Effector CD4-positive, alpha-beta T cell (primary cell): ENCODE measurements at regions not wholly inside any gene's neighbourhood (a gene's known extent, or its start where the extent isn't known, plus 50 kb on each side); places are given as distances from the start of the nearest gene placed in this dataset.
"Not testable (repeated sequence)": the region's sequence is repeated elsewhere in the genome, so short reads cannot be mapped to it uniquely, and the experiment has no call there.

Experiments
- DNase-seq: peaks from one replicate; pipeline ENCODE4 v3.0.0-alpha.2; 2020

DNA sequence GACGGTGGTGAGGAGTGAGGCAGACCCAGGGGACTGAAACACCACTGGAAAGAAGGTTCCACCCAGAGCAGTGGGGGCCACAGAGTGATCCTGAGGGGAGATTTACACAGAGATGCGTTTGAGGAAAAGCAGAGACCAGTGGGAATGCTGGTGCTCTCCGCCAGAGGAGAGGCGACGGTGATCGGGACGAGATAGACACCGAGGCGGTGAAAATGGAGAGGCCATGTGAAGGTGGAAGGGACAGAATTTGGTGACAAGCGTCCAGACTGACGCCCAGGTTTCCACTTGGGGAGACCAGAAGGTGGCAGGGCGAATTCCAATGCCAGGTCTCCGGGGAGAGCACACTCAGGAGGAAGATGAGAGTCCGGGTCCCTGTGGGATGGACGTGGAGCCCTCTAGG, 374.8 kb downstream of the CNTNAP3B start:
- DNase-seq = not testable (repeated sequence)

DNA sequence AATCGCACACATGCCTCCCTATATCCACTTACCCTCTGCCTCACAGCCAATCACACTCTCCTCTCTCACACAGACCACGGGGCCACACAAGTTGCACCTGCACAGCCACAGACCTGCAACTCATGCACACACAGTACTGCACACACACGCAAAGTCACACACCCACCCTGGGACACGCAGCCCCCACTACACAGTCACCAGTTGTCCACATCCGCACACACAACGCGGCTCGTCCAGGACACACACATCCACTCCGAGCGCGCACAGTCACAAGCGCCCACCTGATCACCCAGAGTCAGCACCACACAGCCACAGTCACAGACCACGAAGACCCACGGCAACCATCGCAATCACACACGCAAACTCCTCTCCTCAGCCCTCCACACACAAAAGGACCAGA, 387.3 kb downstream of the CNTNAP3B start:
- not testable (repeated sequence) for DNase-seq

DNA sequence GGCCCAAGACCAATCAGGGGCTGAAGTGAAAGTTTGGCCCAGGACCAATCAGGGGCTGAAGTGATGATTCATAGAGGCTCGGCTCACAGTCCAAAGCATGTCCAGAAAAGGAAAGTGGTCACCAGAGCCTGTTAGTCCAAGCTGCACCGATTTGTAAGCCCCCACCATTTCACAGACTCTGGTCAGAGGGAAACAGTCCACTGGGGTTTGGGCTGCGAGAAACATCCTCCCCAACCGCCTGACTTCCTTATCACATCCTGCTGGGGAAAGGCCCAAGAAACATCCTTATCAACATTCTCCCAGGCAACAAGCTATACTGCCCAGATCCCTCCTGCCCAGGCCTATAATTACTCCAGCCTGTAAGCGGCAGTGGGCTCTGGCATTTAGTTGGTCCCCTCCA, 388.1 kb downstream of the CNTNAP3B start:
- not testable (repeated sequence) for DNase-seq

DNA sequence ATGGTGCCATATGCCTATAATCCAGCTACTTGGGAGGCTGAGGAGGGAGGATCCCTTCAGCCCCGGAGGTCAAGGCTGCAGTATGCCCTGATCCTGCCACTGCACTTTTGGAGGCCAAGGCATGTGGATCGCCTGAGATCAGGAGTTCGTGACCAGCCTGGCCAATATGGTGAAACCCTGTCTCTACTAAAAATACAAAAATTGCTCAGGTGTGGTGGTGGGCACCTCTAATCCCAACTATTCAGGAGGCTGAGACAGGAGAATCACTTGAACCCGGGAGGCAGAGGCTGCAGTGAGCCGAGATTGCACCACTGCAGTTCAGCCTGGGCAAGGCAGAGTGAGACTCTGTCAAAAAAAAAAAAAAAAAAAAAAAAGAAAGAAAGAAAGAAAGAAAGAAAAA, 390.5 kb downstream of the CNTNAP3B start:
- DNase-seq = not testable (repeated sequence)

DNA sequence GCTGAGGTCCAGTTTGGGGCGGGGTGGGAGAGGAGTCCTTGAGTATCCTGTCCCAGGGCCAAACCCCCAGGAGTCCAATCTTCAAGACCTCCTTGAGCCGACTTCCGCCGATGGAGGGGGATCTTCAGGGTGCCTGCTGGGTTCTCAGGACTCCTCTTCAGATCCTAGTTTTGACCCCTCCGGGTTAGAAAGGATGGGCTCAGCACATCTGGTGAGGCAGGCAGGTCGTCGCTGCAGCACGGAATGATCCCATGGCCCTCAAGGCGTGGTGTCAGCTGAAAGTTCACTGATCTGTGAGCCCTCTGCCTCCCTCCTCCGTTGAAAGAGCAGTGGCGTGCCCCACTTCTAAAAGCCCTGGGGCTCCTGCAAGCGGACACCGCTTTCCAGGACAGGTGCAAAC, 430.0 kb downstream of the CNTNAP3B start:
- DNase-seq = not testable (repeated sequence)

DNA sequence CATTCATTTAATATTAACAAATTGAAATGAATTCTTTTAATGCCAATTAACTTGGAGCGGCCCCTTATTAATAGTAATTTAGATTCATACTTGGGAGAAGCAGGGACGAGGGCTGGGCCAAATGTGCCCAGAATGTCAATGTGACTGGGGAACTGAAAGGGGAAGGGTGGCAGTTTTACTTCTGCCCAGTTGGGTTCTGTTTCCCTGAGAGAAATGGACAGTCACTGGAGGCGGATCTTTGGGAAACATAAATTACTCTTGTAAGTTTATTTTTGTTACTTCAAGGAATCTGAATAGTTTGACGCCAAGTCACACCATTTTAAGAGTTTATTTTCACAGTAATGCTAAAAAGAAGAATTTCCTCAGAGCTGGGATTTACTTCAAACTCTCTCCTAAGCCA, 432.1 kb downstream of the CNTNAP3B start:
- not testable (repeated sequence) for DNase-seq

DNA sequence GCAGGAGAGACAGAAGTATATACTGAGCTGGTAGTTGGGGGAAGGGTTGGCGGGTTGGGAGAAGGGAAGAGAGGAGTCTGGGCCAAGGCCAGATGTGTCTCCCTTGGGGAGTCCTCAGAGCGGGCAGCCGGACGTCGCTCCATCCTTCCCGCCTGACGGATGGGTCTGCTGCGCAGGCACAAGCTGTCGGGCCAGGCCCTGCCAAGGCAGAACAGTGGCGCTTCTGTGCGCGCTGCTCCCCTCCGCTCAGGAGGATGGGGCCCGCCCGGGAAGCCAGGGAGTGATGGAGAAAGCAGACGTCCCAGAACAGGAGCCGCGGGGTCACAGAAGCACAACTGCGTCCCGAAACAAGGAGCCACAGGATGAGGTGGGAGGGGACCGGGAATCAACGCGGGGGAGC, 449.9 kb downstream of the CNTNAP3B start:
- not testable (repeated sequence) for DNase-seq

DNA sequence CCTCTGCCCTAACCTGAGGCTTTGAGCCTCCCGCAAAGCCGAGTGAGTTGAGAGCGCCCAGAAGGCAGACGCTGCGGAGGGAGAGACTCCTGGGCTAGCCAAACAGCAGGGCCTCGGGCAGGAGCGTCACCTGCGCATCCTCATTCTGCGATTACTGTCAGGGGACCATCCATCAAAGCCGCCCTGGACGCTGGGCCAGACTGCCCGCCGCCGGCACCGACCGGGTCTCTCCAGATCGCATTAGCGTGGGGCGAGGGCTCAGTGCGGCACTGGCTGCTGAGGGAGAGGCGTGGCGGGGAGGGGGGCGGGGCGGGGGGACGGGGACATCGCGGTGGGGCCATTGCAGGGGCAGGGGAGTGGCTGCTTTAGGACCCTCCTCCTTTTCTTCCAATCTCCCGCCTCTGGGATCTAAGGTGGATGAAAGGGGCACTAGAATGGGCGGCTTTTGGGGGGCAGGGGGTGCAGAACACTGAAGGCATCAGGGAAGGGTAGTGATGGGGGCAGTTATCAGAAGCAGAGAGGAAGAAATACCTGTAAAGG, 465.7 kb downstream of the CNTNAP3B start:
- DNase-seq = not testable (repeated sequence)

DNA sequence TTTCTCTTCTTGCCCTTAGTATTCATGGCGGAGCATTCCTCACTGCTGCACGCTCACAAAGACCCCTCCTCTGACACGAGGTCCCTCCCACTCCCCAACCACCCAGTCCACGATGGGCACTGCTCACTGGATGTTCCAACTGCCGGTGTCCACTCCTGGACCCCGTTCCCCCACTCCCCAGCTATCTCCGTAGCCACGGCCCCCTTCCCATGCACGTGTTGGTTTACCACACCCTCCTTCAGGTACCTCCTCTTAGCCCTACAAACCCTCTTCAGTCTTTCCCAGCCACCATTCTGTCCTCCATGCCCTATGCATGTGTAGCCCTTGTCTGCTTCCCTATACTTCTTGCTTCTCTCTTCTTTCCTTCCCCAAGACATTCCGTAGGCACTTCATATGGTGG, 469.6 kb upstream of the ZNG1F start:
- DNase-seq = not testable (repeated sequence)

DNA sequence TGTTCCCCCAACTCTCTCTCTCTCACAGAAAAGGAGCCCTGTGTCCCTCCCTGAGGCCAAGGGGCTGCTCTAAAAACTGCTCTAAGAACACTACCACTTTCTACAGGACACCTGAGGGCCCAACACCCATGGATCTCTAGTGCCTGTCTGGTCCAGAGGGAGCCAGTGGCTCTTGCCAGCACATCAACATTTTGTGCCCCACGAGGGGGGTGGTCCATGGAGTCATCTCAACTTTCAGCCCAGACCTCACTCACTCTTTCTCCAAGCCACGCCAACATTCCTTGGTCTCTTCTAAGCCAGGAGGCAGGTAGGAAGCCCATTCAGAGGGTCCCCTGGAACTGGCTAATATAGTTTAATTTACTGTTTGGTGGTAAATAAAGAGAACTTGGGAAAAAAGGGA, 469.0 kb upstream of the ZNG1F start:
- not testable (repeated sequence) for DNase-seq

DNA sequence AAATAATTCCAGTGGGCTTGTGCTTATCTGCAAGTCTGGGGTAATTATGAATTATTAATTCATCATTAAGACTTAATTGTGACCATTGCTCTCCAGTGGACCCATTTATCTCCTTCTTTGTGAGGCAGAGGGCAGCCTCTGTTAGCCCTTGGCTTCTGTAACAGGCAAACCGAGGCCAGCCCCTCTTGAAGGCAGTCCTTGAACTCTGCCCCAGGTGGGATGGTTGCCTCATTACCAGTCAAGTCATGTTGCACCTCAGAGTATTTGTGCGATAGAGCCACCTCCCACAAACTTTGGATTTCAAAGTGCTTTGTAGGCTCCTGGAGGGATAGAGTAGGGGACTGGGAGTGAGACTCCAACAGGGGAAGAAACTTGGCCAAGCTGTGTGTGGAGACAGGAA, 468.0 kb upstream of the ZNG1F start:
- DNase-seq = not testable (repeated sequence)

DNA sequence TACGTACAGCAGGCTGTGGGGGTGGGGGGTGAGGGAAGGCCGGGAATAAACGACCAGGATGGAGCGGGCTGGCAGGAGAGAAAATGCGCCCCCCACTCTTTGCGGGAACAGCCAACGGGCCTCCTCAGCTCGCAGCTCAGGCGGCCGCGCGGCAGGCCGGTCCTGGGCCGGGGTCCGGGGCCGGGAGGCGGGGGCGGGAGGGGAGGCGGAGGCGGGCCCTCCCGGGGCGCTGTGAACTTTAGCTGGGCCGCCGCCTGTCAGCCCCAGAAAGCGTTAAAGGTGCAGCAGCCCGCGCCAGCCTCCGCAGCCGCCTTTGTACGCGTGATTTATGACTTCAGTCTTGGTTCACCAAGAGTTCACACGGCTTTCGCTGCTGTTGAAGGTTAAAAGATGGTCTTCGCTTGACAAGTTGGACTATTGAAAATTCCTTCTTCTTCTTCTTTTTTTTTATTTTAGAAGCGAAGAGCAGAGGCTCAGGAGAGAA, 466.0 kb upstream of the ZNG1F start:
- DNase-seq = not testable (repeated sequence)

DNA sequence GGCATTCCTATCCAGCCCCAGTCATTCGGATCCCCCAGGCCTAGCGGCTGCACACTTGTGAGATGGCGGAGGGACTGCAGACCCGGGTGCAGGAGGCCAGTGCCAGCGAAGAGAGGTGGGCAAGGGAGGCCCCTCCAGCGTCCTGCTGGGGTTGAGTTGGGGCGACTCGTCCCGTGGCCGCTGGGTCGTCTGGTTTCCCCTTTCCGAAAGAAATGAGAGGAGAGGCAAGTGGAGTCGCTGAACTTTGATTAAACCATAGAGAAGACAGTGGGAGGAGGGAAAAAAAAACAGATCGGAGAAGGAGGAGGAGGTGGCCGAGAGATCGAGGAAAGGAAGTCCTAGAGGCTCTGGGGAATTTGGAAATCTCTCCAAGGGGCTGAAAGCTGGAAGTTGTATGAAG, 465.2 kb upstream of the ZNG1F start:
- not testable (repeated sequence) for DNase-seq

DNA sequence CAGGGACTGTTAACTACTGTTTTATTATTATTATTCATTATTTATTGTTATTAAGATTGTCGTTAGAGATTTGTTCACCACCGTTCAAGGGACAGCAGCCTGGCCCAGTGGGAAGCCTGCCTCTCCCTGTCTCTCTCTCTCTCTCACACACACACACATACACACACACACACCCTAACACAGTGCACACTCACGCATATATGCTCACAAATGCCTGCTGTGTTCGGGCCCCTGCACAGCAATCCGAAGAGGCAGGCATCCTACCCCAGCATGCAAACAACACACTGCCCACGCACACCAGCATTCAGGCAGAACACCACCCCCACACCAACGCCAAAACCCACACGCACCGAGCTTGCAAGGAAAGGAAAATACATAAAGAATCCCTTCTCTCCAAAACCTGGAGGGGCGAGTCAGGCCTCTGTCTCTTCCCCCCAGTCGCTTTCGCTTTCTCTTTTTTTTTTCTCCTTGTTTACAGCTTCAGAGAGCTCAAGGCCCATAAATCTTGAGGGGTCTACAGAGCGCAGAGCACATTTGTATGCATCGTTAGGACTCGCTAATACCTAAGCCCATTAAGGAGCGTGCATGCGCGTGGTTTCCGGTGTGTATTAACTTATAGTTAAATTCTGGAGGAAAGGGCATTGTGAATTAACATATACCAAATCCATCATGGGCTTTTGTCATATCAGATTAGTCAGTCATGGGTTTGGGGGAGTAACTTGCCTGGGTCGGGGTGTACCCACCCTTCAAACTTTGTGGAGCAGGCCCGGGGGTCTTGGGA, 464.6 kb upstream of the ZNG1F start:
- not testable (repeated sequence) for DNase-seq

DNA sequence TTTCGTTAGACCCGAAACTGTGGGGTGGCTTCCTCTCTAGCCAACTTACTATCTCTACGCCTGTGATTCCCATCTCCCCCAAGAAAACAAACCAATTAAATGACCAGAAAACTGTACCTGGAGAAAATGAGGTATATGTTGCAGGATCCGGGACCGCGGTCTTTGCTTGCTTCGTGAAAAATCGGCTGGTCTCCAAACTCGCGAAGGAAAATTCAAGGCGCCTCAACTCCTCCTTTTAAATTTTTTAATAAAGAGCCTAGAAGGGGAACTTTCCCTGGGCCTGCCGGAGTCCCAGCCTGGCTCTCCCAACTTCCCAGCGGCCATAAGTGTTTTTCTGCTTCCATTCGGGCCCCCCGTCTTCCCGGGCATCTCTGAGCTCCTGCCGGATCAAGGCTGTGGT, 463.7 kb upstream of the ZNG1F start:
- DNase-seq = not testable (repeated sequence)

DNA sequence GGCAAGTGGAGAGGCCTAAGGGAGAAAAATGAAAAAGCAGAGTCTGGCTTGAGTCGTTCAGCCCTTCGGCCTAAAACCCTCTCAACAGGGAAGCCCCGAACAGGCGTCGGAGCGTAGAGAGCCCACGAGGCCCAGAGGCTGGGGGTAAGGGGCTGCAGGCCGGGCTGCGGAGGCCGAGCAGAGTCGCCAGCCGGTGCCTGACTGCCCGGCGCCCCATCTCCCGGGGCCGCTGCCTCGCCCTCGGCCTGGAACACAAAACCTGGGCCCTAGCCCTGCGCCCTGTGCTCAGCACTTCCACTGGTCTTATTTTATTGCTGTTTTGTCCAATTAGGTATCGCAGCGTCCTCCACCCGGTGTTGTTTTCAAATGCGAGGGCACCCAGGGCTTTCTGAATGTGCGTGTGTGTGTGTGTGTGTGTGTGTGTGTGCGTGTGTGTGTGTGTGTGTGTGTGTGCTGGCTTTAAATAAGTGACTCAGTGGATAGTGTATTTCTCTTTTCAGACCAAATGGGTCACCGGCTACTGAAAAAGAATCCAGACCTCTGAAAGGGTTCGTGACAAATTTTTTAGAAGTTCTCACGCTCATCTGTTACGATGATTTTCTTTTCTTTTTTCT, 463.1 kb upstream of the ZNG1F start:
- DNase-seq = not testable (repeated sequence)

DNA sequence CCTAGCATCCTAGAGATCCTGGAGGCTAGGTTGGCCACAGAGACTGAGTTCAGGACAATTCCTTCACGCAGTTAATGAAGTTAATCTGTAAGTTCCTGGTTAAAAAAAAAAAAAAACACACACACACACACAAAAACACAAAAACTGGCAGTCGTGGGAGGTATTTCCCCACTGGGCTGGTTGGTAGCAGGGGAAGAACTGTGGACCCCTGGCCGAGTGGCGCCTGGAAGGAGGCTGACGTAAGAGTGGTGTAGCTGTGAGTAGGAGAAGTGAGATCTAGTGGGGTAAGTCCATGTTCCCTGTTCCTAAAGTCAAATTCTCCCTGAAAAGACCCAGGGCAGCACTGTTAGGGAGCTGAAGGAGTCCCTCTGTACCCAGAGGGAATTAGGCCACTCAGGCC, 461.0 kb upstream of the ZNG1F start:
- not testable (repeated sequence) for DNase-seq

DNA sequence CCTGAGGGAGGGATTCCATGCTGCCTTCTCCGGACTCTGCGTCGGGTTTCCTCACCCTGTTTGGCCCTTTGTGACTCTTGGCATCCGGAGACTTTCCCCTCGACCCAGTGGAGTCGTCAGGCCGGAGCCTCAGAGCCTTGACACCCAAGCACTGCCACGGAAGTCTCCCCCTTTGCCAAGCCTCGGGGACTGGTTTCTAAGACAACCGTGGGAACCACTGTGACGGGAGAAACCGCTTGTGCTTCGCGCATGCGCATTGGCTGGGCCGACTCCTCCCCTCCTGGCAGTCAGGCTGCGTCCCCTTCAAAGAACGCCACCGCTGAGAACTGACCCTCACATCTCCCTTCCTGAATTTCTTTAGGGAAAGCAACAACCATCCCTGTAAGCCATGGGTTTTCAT, 459.4 kb upstream of the ZNG1F start:
- not testable (repeated sequence) for DNase-seq

DNA sequence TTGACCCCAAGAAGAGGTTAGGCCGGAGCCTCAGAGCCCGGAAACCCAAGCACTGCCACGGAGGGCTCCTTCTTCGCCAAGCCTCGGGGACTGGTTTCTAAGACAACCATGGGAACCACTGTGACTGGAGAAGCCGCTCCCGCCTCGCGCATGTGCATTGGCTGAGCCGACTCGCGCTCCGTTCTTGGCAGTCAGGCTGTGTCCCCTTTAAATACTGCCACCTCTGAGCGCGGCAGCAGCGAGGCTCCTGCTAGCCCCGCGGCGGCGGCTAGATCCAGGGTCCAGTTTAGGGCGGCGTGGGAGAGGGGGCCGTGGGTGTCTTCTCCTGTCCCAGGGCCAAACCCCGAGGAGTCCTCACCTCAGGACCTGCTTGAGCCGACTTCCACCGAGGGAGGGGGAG, 457.1 kb upstream of the ZNG1F start:
- not testable (repeated sequence) for DNase-seq

DNA sequence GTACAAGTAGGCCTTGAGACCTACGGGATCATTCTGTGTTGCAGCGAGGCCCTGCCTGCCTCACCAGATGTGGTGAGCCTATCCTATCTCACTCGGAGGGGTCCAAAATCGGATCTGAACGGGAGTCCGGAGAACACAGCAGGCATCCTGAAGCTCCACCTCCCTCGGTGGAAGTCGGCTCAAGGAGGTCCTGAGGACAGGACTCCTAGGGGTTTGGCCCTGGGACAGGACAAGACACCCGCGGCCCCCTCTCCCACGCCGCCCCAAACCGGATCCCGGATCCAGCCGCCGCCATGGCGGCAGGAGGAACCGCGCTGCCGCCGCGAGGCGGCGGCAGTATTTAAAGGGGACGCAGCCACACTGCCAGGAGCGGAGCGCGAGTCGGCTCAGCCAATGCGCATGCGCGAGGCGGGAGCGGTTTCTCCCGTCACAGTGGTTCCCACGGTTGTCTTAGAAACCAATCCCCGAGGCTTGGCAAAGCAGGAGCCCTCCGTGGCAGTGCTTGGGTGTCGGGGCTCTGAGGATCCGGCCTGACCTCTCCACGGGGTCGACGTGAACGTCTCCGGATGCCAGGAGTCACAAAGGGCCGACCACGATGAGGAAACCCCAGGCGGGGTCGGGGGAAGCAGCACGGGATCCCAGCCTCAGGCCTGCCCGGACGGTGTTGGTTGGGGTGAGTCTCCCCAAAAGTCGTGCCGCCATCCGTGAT, 454.6 kb upstream of the ZNG1F start:
- DNase-seq = peak; percentile 27

DNA sequence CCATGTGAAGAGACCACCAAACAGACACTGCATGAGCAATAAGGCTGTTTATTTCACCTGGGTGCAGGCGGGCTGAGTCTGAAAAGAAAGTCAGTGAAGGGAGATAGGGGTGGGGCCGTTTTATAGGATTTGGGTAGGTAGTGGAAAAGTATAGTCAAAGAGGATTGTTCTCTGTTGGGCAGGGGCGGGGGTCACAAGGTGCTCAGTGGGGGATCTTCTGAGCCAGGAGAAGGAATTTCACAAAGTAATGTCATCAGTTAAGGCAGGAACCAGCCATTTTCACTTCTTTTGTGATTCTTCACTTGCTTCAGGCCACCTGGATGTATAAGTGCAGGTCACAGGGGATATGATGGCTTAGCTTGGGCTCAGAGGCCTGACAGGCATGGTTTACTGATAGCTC, 444.6 kb upstream of the ZNG1F start:
- not testable (repeated sequence) for DNase-seq

DNA sequence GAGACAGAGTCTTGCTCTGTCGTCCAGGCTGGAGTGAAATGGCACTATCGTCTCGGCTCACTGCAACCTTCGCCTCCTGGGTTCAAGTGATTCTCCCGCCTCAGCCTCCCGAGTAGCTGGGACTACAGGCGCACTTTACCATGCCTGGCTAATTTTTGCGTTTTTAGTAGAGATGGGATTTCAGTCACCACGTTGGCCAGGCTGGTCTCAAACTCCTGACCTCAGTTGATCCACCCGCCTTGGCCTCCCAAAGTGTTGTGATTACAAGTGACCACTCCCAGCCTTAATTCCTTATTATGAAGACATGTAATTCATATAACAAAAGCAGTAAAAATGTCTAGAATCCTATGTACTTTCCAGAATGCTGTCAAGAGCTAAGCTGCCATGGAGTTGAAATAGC, 434.5 kb upstream of the ZNG1F start:
- DNase-seq = not testable (repeated sequence)

DNA sequence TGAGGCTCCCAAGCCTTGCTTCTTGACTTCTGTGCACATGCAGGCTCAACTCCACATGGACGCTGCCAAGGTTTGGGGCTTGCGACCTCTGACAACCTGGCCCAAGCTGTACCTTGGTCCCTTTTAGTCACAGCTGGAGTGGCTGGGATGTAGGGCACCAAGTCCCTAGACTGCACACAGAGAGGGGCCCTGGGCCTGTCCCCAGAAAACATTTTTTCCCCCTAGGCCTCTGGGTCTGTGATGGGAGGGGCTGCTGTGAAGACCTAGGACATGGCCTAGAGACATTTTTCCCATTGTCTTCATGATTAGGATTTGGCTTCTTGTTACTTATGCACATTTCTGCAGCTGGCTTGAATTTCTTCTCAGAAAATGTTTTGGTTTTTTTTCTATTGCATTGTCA, 430.1 kb upstream of the ZNG1F start:
- not testable (repeated sequence) for DNase-seq
